Pons (tissue), 1 donor: ENCODE measurements at regions not wholly inside any gene's neighbourhood (a gene's known extent, or its start where the extent isn't known, plus 50 kb on each side); places are given as distances from the start of the nearest gene placed in this dataset.

Experiments
- DNase-seq: peaks from one replicate; pipeline ENCODE4 v3.0.0-alpha.2; 2016; ENCODE audit warnings: low spot score

- DNase-seq = no peak
These were observed 123.4 kb downstream of the NXNL2 start for GRCh38 chr9:88658311-88658822.

- DNase-seq = no peak
These were observed 124.1 kb downstream of the NXNL2 start for GRCh38 chr9:88659126-88659525.

GRCh38 chr9:88660611-88661010 lies 125.6 kb downstream of the NXNL2 start:
- no peak for DNase-seq

- no peak for DNase-seq
These were observed 126.8 kb downstream of the NXNL2 start for GRCh38 chr9:88661759-88662158.

GRCh38 chr9:88663771-88664419 lies 128.9 kb downstream of the NXNL2 start:
- no peak for DNase-seq

- no peak for DNase-seq
These were observed 129.8 kb downstream of the NXNL2 start for GRCh38 chr9:88664773-88665172.

GRCh38 chr9:88672874-88673689 lies 138.1 kb downstream of the NXNL2 start:
- no peak for DNase-seq

- DNase-seq = no peak
These were observed 138.9 kb downstream of the NXNL2 start for GRCh38 chr9:88673886-88674285.

GRCh38 chr9:88676644-88677043 lies 141.7 kb downstream of the NXNL2 start:
- DNase-seq = no peak

GRCh38 chr9:88678008-88678407 lies 143.0 kb downstream of the NXNL2 start:
- DNase-seq = no peak

GRCh38 chr9:88678431-88678830 lies 143.5 kb downstream of the NXNL2 start:
- DNase-seq = no peak

- DNase-seq = no peak
These were observed 145.1 kb downstream of the NXNL2 start for GRCh38 chr9:88680041-88680440.

- no peak for DNase-seq
These were observed 145.7 kb downstream of the NXNL2 start for GRCh38 chr9:88680505-88681160.

GRCh38 chr9:88681434-88681833 lies 146.5 kb downstream of the NXNL2 start:
- DNase-seq = no peak

GRCh38 chr9:88682431-88682831 lies 147.5 kb downstream of the NXNL2 start:
- no peak for DNase-seq

- DNase-seq = no peak
These were observed 149.1 kb downstream of the NXNL2 start for GRCh38 chr9:88684046-88684445.

GRCh38 chr9:88684845-88685244 lies 149.9 kb downstream of the NXNL2 start:
- DNase-seq = no peak

GRCh38 chr9:88685966-88686365 lies 151.0 kb downstream of the NXNL2 start:
- no peak for DNase-seq

GRCh38 chr9:88689509-88690298 lies 154.7 kb downstream of the NXNL2 start:
- no peak for DNase-seq

- DNase-seq = no peak
These were observed 155.7 kb downstream of the NXNL2 start for GRCh38 chr9:88690628-88691027.

- no peak for DNase-seq
These were observed 156.1 kb downstream of the NXNL2 start for GRCh38 chr9:88691091-88691490.

- no peak for DNase-seq
These were observed 156.8 kb downstream of the NXNL2 start for GRCh38 chr9:88691811-88692210.
